Pancreas (tissue), 10 donors: ENCODE measurements at regions not wholly inside any gene's neighbourhood (a gene's known extent, or its start where the extent isn't known, plus 50 kb on each side); places are given as distances from the start of the nearest gene placed in this dataset.
A peak's percentile ranks its signal among the peaks of the same experiment; 100 is the strongest.

Experiments
- ATAC-seq, 4 donors: fragments of 200-7000 bp; cut with Tn5 transposase; one replicate each; pipeline versions ENCODE4 v1.8.0 to v1.9.1; 2020; ENCODE audit warnings: mild to moderate bottlenecking in 4 of 4, moderate library complexity in 4 of 4
- DNase-seq, 6 donors: peaks; one replicate each; pipeline ENCODE4 v3.0.0-alpha.2; 2020
- FAIRE-seq: peaks from 2 replicates; lab custom pipeline; 2012; peaks lifted over from hg19 to GRCh38; lab: Jason Lieb, UNC
- H3K27ac ChIP-seq, 4 donors: fragments of 200-600 bp; sonication (generic); 1 replicate in 3 of 4; 2 replicates in 1 of 4; pipeline versions ENCODE4 v1.5.0 to v1.8.0; 2020
- H3K27me3 ChIP-seq, 4 donors: fragments of 200-600 bp; one replicate each; pipeline ENCODE4 v1.8.0; 2021
- H3K36me3 ChIP-seq, 3 donors: fragments of 200-600 bp; sonication (generic) in 1 of 3; one replicate each; pipeline versions ENCODE4 v1.5.0 to v1.8.0; 2020 to 2021
- H3K4me1 ChIP-seq, 3 donors: fragments of 200-600 bp; one replicate each; pipeline ENCODE4 v1.8.0; 2021
- H3K4me3 ChIP-seq, 4 donors: fragments of 200-600 bp; sonication (generic) in 2 of 4; one replicate each; pipeline versions ENCODE4 v1.5.0 to v1.8.0; 2020 to 2021
- H3K9me3 ChIP-seq, 4 donors: fragments of 200-600 bp; one replicate each; pipeline ENCODE4 v1.8.0; 2021
- WGBS, 2 donors: extraction: QIAGEN DNeasy Blood & Tissue Kit; methylation state at CpG; one replicate each; pipeline ENCODE4 v1.1.7; 2013; 5-methylcytosine and 5-hydroxymethylcytosine counted together
- intact Hi-C, 3 donors: fragments of 100-400 bp; cut with DNase I; formaldehyde crosslinking; loops; one replicate each; pipeline versions ENCODE4 v1.11.1 to v1.14.2; 2022
- TF ChIP-seq, protein P1 (sequence below), 4 donors: fragments of 200-600 bp; sonication (generic) in 3 of 4; IDR thresholded peaks; one replicate each; pipeline versions ENCODE4 v1.5.0 to v1.8.0; 2021; ENCODE audit warnings: antibody characterized with exemption in 4 of 4
- donor health status: healthy with polysubstance abuse.
- donor health status: DM: no; HTN: no; CAD: no; lungs with moderate emphysema.
- donor health status: DM: no; HTN: no; CAD: no.
- donor health status: control.
- donor health status: control.
- donor health status: Bipolar disorder and iron deficiency.
- donor health status: DM: yes; HTN: yes; CAD: no.
- donor health status: DM: no; HTN: no; CAD: no.
- donor health status: DM: no; HTN: no; CAD: no.
- donor health status: DM: yes; HTN: yes; CAD: no.

DNA sequence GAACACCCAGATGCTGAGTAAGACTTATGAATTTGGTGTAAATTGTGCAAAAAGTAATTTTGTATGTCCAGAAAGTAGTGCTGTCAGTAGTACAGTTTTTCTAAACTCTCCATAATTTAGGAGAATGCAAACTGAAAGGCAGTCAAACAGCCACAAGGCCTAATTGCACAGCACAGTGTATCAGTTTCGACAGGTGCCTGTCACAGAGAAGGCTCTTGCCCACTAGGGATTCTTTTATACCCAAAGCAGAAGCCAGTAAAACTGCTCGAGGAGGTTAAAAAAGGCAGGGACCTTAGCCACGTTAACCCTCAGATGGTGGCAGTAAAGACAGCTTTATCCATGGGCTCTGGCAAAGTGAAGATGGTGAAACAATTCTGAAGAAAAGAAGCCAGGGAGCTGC, 69.4 kb upstream of the GATB start:
- WGBS, 2 donors, result 59 to 65% methylated on average over 3 of the region's 3 CpGs
- no peak for FAIRE-seq
- DNase-seq, result no peak

DNA sequence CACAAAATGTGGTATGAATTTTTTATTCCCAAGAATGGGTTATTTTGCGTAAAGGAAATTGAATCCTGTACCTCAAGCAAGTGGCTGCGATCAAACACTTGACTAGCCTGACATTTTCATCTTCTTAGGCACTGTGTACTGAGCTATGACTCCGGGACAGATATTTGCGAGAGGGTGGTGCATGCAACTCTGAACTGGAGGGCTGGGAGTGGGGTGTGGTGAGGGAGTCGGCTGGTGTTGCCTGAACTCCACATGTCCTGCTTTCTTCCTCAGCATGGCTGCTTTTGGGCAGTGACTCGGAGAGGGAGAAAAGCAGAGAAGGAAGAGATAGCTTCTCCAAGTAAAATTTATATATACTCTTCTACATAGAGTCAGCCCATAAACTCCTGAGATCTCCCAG, 68.5 kb upstream of the GATB start:
- TF ChIP-seq, protein P1, sequence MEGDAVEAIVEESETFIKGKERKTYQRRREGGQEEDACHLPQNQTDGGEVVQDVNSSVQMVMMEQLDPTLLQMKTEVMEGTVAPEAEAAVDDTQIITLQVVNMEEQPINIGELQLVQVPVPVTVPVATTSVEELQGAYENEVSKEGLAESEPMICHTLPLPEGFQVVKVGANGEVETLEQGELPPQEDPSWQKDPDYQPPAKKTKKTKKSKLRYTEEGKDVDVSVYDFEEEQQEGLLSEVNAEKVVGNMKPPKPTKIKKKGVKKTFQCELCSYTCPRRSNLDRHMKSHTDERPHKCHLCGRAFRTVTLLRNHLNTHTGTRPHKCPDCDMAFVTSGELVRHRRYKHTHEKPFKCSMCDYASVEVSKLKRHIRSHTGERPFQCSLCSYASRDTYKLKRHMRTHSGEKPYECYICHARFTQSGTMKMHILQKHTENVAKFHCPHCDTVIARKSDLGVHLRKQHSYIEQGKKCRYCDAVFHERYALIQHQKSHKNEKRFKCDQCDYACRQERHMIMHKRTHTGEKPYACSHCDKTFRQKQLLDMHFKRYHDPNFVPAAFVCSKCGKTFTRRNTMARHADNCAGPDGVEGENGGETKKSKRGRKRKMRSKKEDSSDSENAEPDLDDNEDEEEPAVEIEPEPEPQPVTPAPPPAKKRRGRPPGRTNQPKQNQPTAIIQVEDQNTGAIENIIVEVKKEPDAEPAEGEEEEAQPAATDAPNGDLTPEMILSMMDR (IDR thresholded peaks at IDR 0.05), result no peak
- DNase-seq (no peak), ATAC-seq (no peak), FAIRE-seq (no peak)
- no peaks in the 10 kb centered on the region for H3K27me3 ChIP-seq
- 73 to 82% methylated on average over 6 of the region's 6 CpGs for WGBS, 2 donors
- H3K9me3 ChIP-seq, result no peaks in the 10 kb centered on the region
- H3K27ac ChIP-seq, result no peak overlapping the region
- H3K36me3 ChIP-seq, result no peaks in the 10 kb centered on the region
- intact Hi-C loops, result no loop called here
- H3K4me1 ChIP-seq, result no peaks in the 10 kb centered on the region
- no peak overlapping the region for H3K4me3 ChIP-seq

More for the DNA sequence above, 69.4 kb upstream of the GATB start:
- H3K27ac ChIP-seq, result no peak overlapping the region
- H3K4me1 ChIP-seq, result no peaks in the 10 kb centered on the region
- intact Hi-C loops, result no loop called here
- H3K9me3 ChIP-seq, result no peaks in the 10 kb centered on the region
- H3K27me3 ChIP-seq, result no peaks in the 10 kb centered on the region
- H3K4me3 ChIP-seq, result no peak overlapping the region
- TF ChIP-seq, protein P1 (IDR thresholded peaks at IDR 0.05), result no peak
- H3K36me3 ChIP-seq, result no peaks in the 10 kb centered on the region
- ATAC-seq, result no peak

DNA sequence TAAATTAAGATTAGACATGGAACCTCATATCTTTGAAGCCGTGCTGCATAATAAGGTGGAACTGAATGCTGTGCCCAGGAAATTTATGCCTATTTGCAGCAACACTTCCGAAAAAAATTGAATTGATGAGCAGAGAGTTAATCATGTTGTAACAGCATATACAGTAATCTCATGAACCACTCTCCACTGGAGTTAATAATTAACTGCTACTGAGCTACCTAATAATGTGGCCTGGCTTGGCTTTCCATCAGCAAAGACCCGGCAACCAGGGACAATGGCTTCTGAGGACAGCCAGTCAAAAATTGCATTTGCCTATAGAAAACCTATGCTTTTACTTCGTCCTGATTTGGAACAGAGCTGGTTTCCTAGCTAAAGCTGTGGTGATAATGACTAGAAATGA, 63.8 kb upstream of the GATB start:
- Histone ChIP-seq H3K36me3 (no peaks in the 10 kb centered on the region), H3K4me1 (no peaks in the 10 kb centered on the region), H3K9me3 (no peaks in the 10 kb centered on the region), H3K27me3 (no peaks in the 10 kb centered on the region), H3K4me3 (no peak overlapping the region), H3K27ac (no peak overlapping the region)
- ATAC-seq (peak in 3 of 4 donors; percentile 59 to 67 (median 63)), FAIRE-seq (no peak), DNase-seq (no peak)
- TF ChIP-seq, protein P1 (IDR thresholded peaks at IDR 0.05), result no peak
- intact Hi-C loops, result no loop called here
- 26 to 33% methylated on average over 4 of the region's 4 CpGs for WGBS, 2 donors

DNA sequence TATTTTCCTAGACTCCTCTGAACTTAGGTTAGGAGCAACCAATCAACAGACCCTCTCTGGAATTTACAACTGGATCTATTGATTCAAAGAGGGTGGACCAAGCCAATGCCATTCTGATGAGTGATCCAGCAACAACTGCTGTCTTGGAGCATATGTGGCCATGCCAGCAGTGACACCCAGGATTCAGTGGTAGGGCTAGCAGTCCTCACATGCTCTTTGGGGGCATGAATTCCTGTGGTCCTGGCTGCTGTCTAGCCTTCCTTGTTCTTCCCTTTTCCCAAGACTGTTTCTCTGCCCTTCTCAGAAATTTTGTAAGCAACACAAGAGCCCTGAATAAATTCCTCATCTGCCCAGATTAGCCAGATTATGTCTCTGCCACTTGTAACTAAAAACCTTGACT, 61.5 kb upstream of the GATB start:
- Histone ChIP-seq H3K4me1 (no peaks in the 10 kb centered on the region), H3K9me3 (no peaks in the 10 kb centered on the region), H3K27me3 (no peaks in the 10 kb centered on the region), H3K27ac (no peak overlapping the region), H3K4me3 (no peak overlapping the region), H3K36me3 (no peaks in the 10 kb centered on the region)
- DNase-seq (no peak), ATAC-seq (no peak), FAIRE-seq (no peak)
- intact Hi-C loops, result no loop called here
- TF ChIP-seq, protein P1 (IDR thresholded peaks at IDR 0.05), result no peak

DNA sequence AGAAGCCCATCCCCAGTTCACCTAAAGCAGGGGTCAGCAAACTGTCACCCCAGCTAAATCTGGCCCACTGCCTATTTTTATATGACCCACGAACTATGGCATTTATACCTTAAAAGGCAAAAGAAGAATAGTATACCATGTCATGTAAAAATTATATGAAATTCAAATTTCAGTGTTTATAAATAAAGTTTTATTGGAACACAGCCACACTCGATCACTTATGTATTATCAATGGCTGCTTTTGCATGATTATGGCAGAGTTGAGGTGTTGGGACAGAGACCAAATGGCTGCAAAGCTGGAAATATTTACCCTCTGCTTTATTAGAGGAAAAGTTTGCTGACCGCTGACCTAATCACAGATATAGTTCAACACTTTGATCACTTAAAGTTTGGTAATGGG, 59.2 kb upstream of the GATB start:
- ATAC-seq (no peak), FAIRE-seq (no peak), DNase-seq (no peak)
- intact Hi-C loops, result no loop called here
- Histone ChIP-seq H3K4me3 (no peak overlapping the region), H3K27me3 (no peaks in the 10 kb centered on the region), H3K27ac (no peak overlapping the region), H3K36me3 (no peaks in the 10 kb centered on the region), H3K4me1 (no peaks in the 10 kb centered on the region), H3K9me3 (no peaks in the 10 kb centered on the region)
- 68 to 85% methylated on average over 3 of the region's 3 CpGs for WGBS, 2 donors
- TF ChIP-seq, protein P1 (IDR thresholded peaks at IDR 0.05), result no peak
